Inferior parietal cortex (tissue), 1 donor: ENCODE measurements at regions not wholly inside any gene's neighbourhood (a gene's known extent, or its start where the extent isn't known, plus 50 kb on each side); places are given as distances from the start of the nearest gene placed in this dataset.
"Not testable (repeated sequence)": the region's sequence is repeated elsewhere in the genome, so short reads cannot be mapped to it uniquely, and the experiment has no call there.

ENCODE experiments used
- DNase-seq: peaks from one replicate; pipeline ENCODE4 v3.0.0-alpha.2; 2016; ENCODE audit errors: extremely low spot score

- DNase-seq: no peak
Observed at GRCh38 chr12:24363177-24363754, 413.8 kb upstream of the SOX5 start.

- DNase-seq: no peak
Observed at GRCh38 chr12:24361877-24362580, 412.6 kb upstream of the SOX5 start.

GRCh38 chr12:24360907-24361306, 411.4 kb upstream of the SOX5 start:
- DNase-seq: no peak

DNA sequence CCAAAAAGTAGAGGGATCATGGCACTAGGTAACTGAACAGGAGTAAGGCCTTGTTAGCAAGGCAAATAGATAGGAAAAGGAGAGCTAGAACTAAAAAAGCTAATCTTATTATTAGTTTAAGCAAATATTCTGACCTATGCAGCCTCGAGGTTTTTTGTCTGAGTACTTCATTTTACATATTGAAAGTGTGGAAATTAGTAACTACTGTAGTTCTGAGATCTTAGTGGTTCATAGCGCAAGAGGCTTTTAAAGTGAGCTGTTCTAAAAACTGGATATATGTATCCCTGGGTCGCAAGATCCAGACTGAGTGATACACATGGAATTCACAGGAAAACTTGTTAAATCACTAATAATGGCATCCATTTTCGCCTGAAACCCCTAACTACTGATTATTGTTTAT, 411.0 kb upstream of the SOX5 start:
- DNase-seq: no peak

GRCh38 chr12:24360057-24360456, 410.6 kb upstream of the SOX5 start:
- no peak for DNase-seq

DNA sequence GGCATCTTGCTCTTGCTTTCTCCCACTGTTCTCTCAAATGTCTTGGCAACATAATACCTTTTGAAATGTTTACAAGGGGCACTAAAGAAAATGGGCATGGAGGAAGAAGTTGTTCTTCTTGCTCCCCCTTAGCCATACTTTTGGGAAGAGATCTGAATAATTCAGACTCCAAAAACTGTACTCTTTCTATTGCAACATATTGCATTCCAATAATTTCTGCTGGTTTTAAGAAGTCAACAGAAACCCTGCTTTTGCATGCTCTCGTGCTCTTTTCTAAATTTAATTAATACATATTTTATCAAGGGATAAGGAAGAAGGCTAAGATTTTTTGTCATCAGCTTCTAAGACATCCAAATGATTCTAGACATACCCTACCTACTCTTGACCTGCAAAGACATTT, 409.9 kb upstream of the SOX5 start:
- no peak for DNase-seq

- no peak for DNase-seq
Observed at GRCh38 chr12:24356240-24356804, 406.9 kb upstream of the SOX5 start.

DNA sequence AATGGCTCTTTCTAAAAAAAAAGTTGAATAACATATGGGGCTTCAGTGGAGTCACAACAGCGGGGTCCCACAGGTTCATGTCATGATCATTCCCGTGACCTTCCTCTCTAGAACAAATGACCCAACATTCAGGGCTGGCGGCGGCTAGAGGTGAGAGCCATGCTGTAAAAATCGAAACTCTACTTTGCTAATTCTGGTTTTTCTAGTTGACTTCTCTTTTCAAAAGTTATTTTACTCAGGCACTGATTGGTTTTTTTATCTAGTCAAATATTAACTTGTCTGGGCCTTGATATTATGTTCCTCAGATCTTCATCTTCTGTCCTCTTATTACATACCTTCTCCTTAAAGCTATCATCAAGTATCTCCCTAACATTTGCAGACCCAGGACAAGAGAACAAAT, 402.9 kb upstream of the SOX5 start:
- DNase-seq: no peak

GRCh38 chr12:24349051-24349799, 399.8 kb upstream of the SOX5 start:
- no peak for DNase-seq

GRCh38 chr12:24348180-24348579, 398.7 kb upstream of the SOX5 start:
- DNase-seq: not testable (repeated sequence)

DNA sequence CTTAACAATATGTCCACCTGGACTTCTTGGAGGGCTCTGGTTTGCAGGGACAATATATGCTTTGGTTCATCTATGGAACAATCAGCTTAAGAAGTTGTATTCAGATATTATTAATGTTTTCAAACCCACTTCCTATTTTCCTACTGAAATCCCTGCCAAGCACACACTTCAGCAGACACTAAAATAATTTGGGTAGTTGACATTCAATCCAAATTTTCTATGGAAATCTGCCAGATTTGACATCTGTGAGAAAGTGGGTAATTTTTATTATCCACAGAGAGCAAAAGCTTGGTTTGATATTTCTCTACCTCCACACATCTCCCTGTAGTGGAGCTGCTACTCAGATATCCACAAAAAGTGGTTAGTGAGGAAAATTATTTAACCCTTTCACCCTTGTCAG, 378.8 kb upstream of the SOX5 start:
- DNase-seq: no peak

DNA sequence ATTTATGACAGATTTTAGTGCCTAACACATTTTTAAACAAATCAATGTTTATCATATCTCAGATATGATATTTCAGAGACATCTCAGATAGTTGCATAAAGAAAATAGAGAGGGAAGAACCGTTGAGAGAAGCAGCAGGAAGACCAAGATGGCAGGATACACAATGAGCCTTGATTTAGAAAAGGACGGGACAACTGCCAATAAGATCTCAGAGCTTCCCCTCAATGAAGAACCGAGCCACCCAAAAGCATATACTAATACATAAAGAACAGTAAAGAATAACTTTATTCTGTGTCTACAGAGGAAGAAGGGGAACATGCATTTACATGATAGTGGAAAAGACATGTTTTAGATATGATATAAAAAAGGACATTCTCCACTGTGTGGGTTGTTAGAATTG, 375.9 kb upstream of the SOX5 start:
- DNase-seq: no peak

DNA sequence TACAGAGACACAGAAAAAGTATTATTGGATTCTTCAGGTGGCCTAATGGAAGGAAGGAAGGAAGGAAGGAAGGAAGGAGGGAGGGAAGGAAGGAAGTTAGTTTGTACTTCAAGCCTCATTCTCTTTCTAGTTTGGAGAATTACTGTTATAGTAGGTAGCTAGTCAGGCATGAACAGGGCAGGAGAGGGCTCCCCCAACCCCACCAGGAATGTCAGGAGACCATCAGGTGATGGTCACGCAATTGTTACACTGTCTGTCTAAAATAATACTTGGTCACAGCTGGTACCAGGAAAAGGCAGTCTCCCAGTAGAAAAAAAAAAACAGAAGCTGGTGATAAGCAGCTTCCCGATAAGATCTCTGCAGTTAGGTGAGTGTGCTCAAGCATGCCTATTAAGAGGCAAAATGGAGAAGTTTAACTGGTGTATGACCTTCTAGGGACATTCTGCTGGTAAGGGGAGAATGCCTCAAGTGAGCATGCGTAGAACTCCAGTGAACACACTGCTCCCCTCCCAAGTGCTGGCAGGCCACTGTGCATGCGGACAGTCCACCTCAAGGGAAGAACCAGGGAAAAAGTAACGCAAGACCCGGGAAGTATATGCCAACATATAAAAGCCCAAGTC, 358.4 kb upstream of the SOX5 start:
- no peak for DNase-seq

- no peak for DNase-seq
Observed at GRCh38 chr12:24307153-24307552, 357.7 kb upstream of the SOX5 start.

GRCh38 chr12:24306001-24306400, 356.5 kb upstream of the SOX5 start:
- no peak for DNase-seq

DNA sequence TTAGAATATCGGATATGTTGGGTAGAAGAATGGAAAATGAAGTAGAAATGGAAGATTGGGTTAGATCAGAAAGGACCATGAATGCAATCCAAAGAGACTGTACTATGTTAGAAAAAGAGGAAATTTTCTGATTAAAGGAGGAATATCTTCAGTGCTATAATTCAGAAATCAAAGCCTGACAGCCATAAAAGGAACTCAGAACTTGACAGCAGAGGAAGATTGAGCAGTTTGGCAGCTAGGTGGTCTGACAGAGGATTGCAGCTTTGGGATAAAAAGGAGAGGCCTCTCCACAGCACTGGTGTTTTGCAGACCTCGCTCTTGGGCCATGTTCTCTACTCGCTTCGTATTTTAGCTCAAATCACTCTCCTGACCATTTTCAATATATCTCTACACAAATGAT, 354.8 kb upstream of the SOX5 start:
- no peak for DNase-seq

DNA sequence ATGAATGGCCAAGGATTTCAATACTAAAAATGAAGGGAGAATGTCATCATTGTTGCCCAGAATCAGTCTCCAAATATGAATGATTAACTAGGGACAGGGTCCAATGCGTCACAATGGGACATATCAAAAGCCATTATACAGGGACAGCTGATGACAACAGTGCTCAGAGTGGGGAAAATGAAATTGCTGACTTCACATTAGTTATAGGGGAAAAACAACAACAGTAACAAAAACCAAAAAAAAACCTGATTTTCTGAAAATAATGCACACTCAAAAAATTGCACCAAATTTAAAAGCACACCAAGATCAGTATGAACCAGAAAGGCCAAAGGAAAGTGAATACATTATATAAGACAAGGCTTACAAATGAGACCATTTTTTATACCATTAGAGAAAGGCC, 353.2 kb upstream of the SOX5 start:
- DNase-seq: no peak

GRCh38 chr12:24297516-24297915, 348.0 kb upstream of the SOX5 start:
- no peak for DNase-seq

GRCh38 chr12:24293549-24293948, 344.1 kb upstream of the SOX5 start:
- no peak for DNase-seq

DNA sequence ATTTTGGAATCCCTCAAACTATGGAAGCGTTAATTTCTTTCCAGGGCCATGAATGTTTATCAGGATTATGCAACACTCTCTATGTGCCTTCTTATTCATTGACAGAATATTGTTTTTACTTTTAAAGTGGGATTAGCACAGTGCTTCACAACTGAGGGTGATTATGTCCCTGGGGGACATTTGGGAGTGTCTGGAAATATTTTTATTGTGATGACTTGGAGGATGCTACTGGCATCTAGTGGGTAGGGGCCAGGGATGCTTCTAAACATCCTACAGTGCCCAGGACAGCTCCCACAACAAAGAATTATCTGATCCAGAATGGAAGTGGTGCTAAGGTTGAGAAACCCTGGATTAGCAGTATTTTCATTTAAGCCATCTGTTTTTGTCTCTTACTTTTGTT, 338.5 kb upstream of the SOX5 start:
- no peak for DNase-seq

- no peak for DNase-seq
Observed at GRCh38 chr12:24285448-24285847, 336.0 kb upstream of the SOX5 start.

- DNase-seq: no peak
Observed at GRCh38 chr12:24281341-24281740, 331.9 kb upstream of the SOX5 start.
